ENCODE measurements at regions not wholly inside any gene's neighbourhood (a gene's known extent, or its start where the extent isn't known, plus 50 kb on each side); places are given as distances from the start of the nearest gene placed in this dataset.

DNA sequence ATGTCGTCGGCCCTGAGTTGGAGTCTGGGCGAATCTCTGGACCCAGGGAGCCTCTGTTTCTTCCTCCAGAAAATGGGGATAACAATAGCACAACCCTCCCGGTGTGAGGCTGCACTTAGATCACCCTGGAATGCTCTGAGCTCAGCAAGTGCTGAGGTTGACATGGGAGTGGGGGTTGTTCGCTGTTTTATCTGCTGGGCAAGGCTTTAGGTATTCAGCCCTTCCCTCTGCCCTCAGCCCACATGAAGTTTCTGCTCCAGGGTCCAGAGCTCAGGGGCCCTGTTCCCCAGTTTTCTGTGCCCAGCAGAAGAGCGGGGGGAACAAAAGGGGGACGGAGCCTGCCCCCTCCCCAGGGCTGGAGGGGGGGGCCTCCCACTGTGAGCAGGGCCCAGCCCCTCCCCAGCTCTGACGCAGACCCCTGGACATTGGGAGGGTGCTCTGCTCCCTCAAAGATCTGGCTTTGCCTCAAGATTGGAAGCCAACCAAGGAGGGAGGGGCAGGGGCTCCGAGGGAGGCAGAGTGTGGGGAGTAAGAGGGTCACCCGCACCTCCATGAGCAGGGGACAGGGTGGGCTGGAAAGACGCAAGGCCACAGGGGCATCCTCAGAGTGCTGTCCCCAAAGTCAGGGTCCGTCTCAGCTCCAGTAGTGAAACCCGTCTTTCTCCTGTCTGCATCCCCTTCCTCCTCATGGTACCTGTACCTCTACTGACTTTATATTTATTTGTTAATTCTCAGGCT is 215.6 kb downstream of the C9orf50 start:
- TF ChIP-seq, protein P1, sequence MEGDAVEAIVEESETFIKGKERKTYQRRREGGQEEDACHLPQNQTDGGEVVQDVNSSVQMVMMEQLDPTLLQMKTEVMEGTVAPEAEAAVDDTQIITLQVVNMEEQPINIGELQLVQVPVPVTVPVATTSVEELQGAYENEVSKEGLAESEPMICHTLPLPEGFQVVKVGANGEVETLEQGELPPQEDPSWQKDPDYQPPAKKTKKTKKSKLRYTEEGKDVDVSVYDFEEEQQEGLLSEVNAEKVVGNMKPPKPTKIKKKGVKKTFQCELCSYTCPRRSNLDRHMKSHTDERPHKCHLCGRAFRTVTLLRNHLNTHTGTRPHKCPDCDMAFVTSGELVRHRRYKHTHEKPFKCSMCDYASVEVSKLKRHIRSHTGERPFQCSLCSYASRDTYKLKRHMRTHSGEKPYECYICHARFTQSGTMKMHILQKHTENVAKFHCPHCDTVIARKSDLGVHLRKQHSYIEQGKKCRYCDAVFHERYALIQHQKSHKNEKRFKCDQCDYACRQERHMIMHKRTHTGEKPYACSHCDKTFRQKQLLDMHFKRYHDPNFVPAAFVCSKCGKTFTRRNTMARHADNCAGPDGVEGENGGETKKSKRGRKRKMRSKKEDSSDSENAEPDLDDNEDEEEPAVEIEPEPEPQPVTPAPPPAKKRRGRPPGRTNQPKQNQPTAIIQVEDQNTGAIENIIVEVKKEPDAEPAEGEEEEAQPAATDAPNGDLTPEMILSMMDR (IDR thresholded peaks at IDR 0.05; ENCODE audit: low read depth, low read length), result no peak
- no peak for TF ChIP-seq EZH2phosphoT487 (IDR thresholded peaks at IDR 0.05; ENCODE audit: low read depth)
